ENCODE measurements at regions not wholly inside any gene's neighbourhood (a gene's known extent, or its start where the extent isn't known, plus 50 kb on each side); places are given as distances from the start of the nearest gene placed in this dataset.

GRCh38 chr10:128289621-128290020, 163.4 kb upstream of the MKI67 start:
- TF ChIP-seq TAF1 (IDR thresholded peaks at IDR 0.05; ENCODE audit: borderline replicate concordance, insufficient read depth, low read length) (no peak), SIN3A (IDR thresholded peaks at IDR 0.05; ENCODE audit: borderline replicate concordance, insufficient read depth, low read length) (no peak), POLR2AphosphoS5 (IDR thresholded peaks at IDR 0.05; ENCODE audit: low read depth, low read length) (no peak)

Data from PFSK-1 (cell line).